GM12878 (cell line): ENCODE measurements at regions not wholly inside any gene's neighbourhood (a gene's known extent, or its start where the extent isn't known, plus 50 kb on each side); places are given as distances from the start of the nearest gene placed in this dataset.

Experiments used
- BCL11A ChIP-seq: IDR thresholded peaks from 2 replicates; pipeline ENCODE4 v1.6.1; 2011; ENCODE audit warnings: low read depth, low read length
- CTCF ChIP-seq, 3 experiments: IDR thresholded peaks in 2 of 3; conservative IDR thresholded peaks in 1 of 3; 2 replicates each; pipeline ENCODE4 v1.5.1; 2011; ENCODE audit warnings: low read depth in 3 of 3, low read length in 3 of 3, mild to moderate bottlenecking in 3 of 3, control low read depth in 2 of 3, moderate library complexity in 2 of 3, inconsistent platforms in 1 of 3, mixed read lengths in 1 of 3; ENCODE audit not compliant: control insufficient read depth in 2 of 3, insufficient read depth in 1 of 3; ENCODE audit errors: extremely low read depth in 1 of 3
- CUX1 ChIP-seq: IDR thresholded peaks from 2 replicates; pipeline ENCODE4 v1.6.1; 2012; ENCODE audit warnings: improper control_type of control experiment, low read depth, low read length; ENCODE audit not compliant: insufficient replicate concordance
- ETV6 ChIP-seq, 2 experiments: fragments of 450-650 bp in 1 of 2; IDR thresholded peaks in 1 of 2; conservative IDR thresholded peaks in 1 of 2; 2 replicates each; pipeline ENCODE4 v1.6.1; 2014; ENCODE audit warnings: antibody characterized with exemption in 1 of 2, borderline replicate concordance in 1 of 2, low read depth in 1 of 2, mild to moderate bottlenecking in 1 of 2, moderate library complexity in 1 of 2
- HDAC2 ChIP-seq: fragments of 200-600 bp; sonication (generic); IDR thresholded peaks from 2 replicates; pipeline ENCODE4 v1.6.1; 2017
- MAX ChIP-seq: IDR thresholded peaks from 2 replicates; pipeline ENCODE4 v1.6.1; 2012; ENCODE audit warnings: low read depth, low read length, improper control_type of control experiment
- NFYA ChIP-seq: IDR thresholded peaks from 2 replicates; pipeline ENCODE4 v1.6.1; 2011; ENCODE audit warnings: low read depth, mild to moderate bottlenecking, low read length, improper control_type of control experiment, borderline replicate concordance
- POLR2A ChIP-seq: IDR thresholded peaks from 2 replicates; pipeline ENCODE4 v1.6.1; 2011; ENCODE audit warnings: low read depth, mild to moderate bottlenecking, low read length
- SIN3A ChIP-seq: IDR thresholded peaks from 2 replicates; pipeline ENCODE4 v1.6.1; 2012; ENCODE audit warnings: low read depth, low read length, improper control_type of control experiment
- TCF12 ChIP-seq: IDR thresholded peaks from 2 replicates; pipeline ENCODE4 v1.6.1; 2011; ENCODE audit warnings: low read depth, mild to moderate bottlenecking, low read length

- TF ChIP-seq ETV6 (conservative IDR thresholded peaks at IDR 0.05 in 1 of 2, IDR thresholded peaks at IDR 0.05 in 1 of 2; ENCODE audit: borderline replicate concordance in 1 of 2, low read depth in 1 of 2) (no peak), CTCF (IDR thresholded peaks at IDR 0.05 in 2 of 3, conservative IDR thresholded peaks at IDR 0.05 in 1 of 3; ENCODE audit: control insufficient read depth in 2 of 3, extremely low read depth in 1 of 3, insufficient read depth in 1 of 3, low read depth in 3 of 3, low read length in 3 of 3) (no peak), NFYA (no peak), MAX (no peak), TCF12 (no peak), CUX1 (no peak), SIN3A (no peak), HDAC2 (no peak), BCL11A (no peak), POLR2A (no peak)
Observed at GRCh38 chr6:139588076-139588639, 213.7 kb upstream of the CITED2 start.
